ENCODE measurements at regions not wholly inside any gene's neighbourhood (a gene's known extent, or its start where the extent isn't known, plus 50 kb on each side); places are given as distances from the start of the nearest gene placed in this dataset.

GRCh38 chr1:208541225-208541855 is 297.2 kb upstream of the PLXNA2 start:
- DNase-seq (no peak), ATAC-seq (no peak), FAIRE-seq (no peak)
- WGBS, 2 donors = 79 to 85% methylated on average over 4 of the region's 4 CpGs
- intact Hi-C loops (cut with DNase I) = no loop called here
- Histone ChIP-seq H3K36me3 (no peaks in the 10 kb centered on the region), H3K27ac (no peak overlapping the region), H3K4me1 (no peaks in the 10 kb centered on the region), H3K9me3 (no peaks in the 10 kb centered on the region), H3K4me3 (no peak overlapping the region), H3K27me3 (peaks cover 0 to 4% (median 0%) of the 10 kb centered on the region in 4 donors)
- no peak for TF ChIP-seq CTCF (IDR thresholded peaks at IDR 0.05)

GRCh38 chr1:208542309-208542708 is 298.1 kb upstream of the PLXNA2 start:
- DNase-seq = no peak
- no peak for FAIRE-seq
- intact Hi-C loops (cut with DNase I) = no loop called here
- Histone ChIP-seq H3K27me3 (no peaks in the 10 kb centered on the region), H3K4me3 (no peak overlapping the region), H3K4me1 (no peaks in the 10 kb centered on the region), H3K9me3 (no peaks in the 10 kb centered on the region), H3K36me3 (no peaks in the 10 kb centered on the region), H3K27ac (no peak overlapping the region)
- 82 to 88% methylated on average over 3 of the region's 3 CpGs for WGBS, 2 donors
- TF ChIP-seq CTCF (IDR thresholded peaks at IDR 0.05) = no peak
- ATAC-seq = no peak

- intact Hi-C loops (cut with DNase I) = no loop called here
- FAIRE-seq = no peak
- 76% methylated on average over 2 of the region's 2 CpGs for WGBS, 2 donors
Observed at GRCh38 chr1:208544053-208544452, 299.9 kb upstream of the PLXNA2 start.

GRCh38 chr1:208544794-208545193 is 300.6 kb upstream of the PLXNA2 start:
- Histone ChIP-seq H3K27ac (no peak overlapping the region), H3K9me3 (no peaks in the 10 kb centered on the region), H3K27me3 (no peaks in the 10 kb centered on the region), H3K4me1 (no peaks in the 10 kb centered on the region), H3K36me3 (no peaks in the 10 kb centered on the region), H3K4me3 (no peak overlapping the region)
- DNase-seq (no peak), FAIRE-seq (no peak), ATAC-seq (no peak)
- intact Hi-C loops (cut with DNase I) = no loop called here
- TF ChIP-seq CTCF (IDR thresholded peaks at IDR 0.05) = no peak
- 78 to 91% methylated on average over 2 of the region's 2 CpGs for whole genome bisulfite sequencing, 2 donors

More at GRCh38 chr1:208544053-208544452, 299.9 kb upstream of the PLXNA2 start:
- ATAC-seq (no peak), DNase-seq (no peak)
- Histone ChIP-seq H3K36me3 (no peaks in the 10 kb centered on the region), H3K4me3 (no peak overlapping the region), H3K27ac (no peak overlapping the region), H3K9me3 (no peaks in the 10 kb centered on the region), H3K4me1 (no peaks in the 10 kb centered on the region), H3K27me3 (no peaks in the 10 kb centered on the region)
- no peak for TF ChIP-seq CTCF (IDR thresholded peaks at IDR 0.05)

GRCh38 chr1:208551024-208551423 is 306.8 kb upstream of the PLXNA2 start:
- Histone ChIP-seq H3K4me3 (no peak overlapping the region), H3K9me3 (no peaks in the 10 kb centered on the region), H3K4me1 (no peaks in the 10 kb centered on the region), H3K36me3 (no peaks in the 10 kb centered on the region), H3K27ac (no peak overlapping the region), H3K27me3 (no peaks in the 10 kb centered on the region)
- DNase-seq (no peak), ATAC-seq (no peak), FAIRE-seq (no peak)
- no peak for TF ChIP-seq CTCF (IDR thresholded peaks at IDR 0.05)
- WGBS, 2 donors = 72 to 73% methylated on average over 4 of the region's 4 CpGs
- intact Hi-C loops (cut with DNase I) = no loop called here
